COR-L47 (cell line): ENCODE measurements at regions not wholly inside any gene's neighbourhood (a gene's known extent, or its start where the extent isn't known, plus 50 kb on each side); places are given as distances from the start of the nearest gene placed in this dataset.
A peak's percentile ranks its signal among the peaks of the same experiment; 100 is the strongest.

ENCODE experiments used
- DNase-seq: peaks from one replicate; lab custom pipeline; 2025; lab: John Stamatoyannopoulos, UW

GRCh38 chr5:2204366-2205184 is 321.9 kb upstream of the IRX4 start:
- no peak for DNase-seq

- DNase-seq = no peak
Measured at GRCh38 chr5:2203774-2204173, 321.0 kb upstream of the IRX4 start.

GRCh38 chr5:2201832-2202231 is 319.1 kb upstream of the IRX4 start:
- no peak for DNase-seq

- DNase-seq = no peak
Measured at GRCh38 chr5:2201421-2201820, 318.7 kb upstream of the IRX4 start.

- no peak for DNase-seq
Measured at GRCh38 chr5:2201011-2201410, 318.3 kb upstream of the IRX4 start.

- DNase-seq = no peak
Measured at GRCh38 chr5:2200261-2200950, 317.7 kb upstream of the IRX4 start.

- DNase-seq = no peak
Measured at GRCh38 chr5:2199697-2200096, 317.0 kb upstream of the IRX4 start.

GRCh38 chr5:2196989-2197619 is 314.4 kb upstream of the IRX4 start:
- no peak for DNase-seq

GRCh38 chr5:2196416-2196815 is 313.7 kb upstream of the IRX4 start:
- DNase-seq = no peak

GRCh38 chr5:2194949-2195348 is 312.2 kb upstream of the IRX4 start:
- no peak for DNase-seq

GRCh38 chr5:2194236-2194555 is 311.5 kb upstream of the IRX4 start:
- DNase-seq = no peak

- no peak for DNase-seq
Measured at GRCh38 chr5:2193542-2194235, 311.0 kb upstream of the IRX4 start.

- DNase-seq = no peak
Measured at GRCh38 chr5:2193142-2193541, 310.4 kb upstream of the IRX4 start.

- peak; percentile 11 for DNase-seq
Measured at GRCh38 chr5:2192496-2192895, 309.8 kb upstream of the IRX4 start.

- DNase-seq = no peak
Measured at GRCh38 chr5:2191972-2192371, 309.2 kb upstream of the IRX4 start.

GRCh38 chr5:2190549-2190948 is 307.8 kb upstream of the IRX4 start:
- DNase-seq = no peak

- no peak for DNase-seq
Measured at GRCh38 chr5:2188661-2189060, 305.9 kb upstream of the IRX4 start.

- no peak for DNase-seq
Measured at GRCh38 chr5:2188137-2188536, 305.4 kb upstream of the IRX4 start.

GRCh38 chr5:2187687-2188086 is 305.0 kb upstream of the IRX4 start:
- DNase-seq = no peak

GRCh38 chr5:2187156-2187555 is 304.4 kb upstream of the IRX4 start:
- DNase-seq = no peak

- no peak for DNase-seq
Measured at GRCh38 chr5:2186472-2187015, 303.8 kb upstream of the IRX4 start.
